ENCODE measurements at regions not wholly inside any gene's neighbourhood (a gene's known extent, or its start where the extent isn't known, plus 50 kb on each side); places are given as distances from the start of the nearest gene placed in this dataset.
"Not testable (repeated sequence)": the region's sequence is repeated elsewhere in the genome, so short reads cannot be mapped to it uniquely, and the experiment has no call there.

DNA sequence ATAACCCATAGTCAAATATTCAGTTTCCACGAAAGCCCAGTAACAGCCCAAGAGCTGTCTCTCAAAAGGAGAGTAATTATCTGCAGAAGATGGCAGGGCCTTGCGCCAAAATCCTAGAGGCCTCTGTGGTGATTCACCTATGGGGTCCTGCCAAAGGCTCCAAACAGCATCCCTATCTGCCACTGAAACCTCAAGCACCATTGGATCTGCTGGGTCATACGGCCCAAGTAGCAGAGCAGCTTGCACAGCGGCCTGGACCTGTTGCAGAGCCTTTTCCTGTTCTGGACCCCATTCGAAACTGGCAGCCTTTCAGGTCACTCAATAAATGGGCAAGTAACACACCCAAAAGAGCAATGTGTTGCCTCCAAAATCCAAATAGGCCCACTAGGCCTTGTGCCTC is 183.2 kb upstream of the IPO5 start:
- TF ChIP-seq, protein P1, sequence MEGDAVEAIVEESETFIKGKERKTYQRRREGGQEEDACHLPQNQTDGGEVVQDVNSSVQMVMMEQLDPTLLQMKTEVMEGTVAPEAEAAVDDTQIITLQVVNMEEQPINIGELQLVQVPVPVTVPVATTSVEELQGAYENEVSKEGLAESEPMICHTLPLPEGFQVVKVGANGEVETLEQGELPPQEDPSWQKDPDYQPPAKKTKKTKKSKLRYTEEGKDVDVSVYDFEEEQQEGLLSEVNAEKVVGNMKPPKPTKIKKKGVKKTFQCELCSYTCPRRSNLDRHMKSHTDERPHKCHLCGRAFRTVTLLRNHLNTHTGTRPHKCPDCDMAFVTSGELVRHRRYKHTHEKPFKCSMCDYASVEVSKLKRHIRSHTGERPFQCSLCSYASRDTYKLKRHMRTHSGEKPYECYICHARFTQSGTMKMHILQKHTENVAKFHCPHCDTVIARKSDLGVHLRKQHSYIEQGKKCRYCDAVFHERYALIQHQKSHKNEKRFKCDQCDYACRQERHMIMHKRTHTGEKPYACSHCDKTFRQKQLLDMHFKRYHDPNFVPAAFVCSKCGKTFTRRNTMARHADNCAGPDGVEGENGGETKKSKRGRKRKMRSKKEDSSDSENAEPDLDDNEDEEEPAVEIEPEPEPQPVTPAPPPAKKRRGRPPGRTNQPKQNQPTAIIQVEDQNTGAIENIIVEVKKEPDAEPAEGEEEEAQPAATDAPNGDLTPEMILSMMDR (IDR thresholded peaks at IDR 0.05): not testable (repeated sequence)
- not testable (repeated sequence) for TF ChIP-seq ZFX (IDR thresholded peaks at IDR 0.05; ENCODE audit: borderline replicate concordance)

Data from 22Rv1 (cell line).